ACC112 (cell line): ENCODE measurements at regions not wholly inside any gene's neighbourhood (a gene's known extent, or its start where the extent isn't known, plus 50 kb on each side); places are given as distances from the start of the nearest gene placed in this dataset.
"Not testable (repeated sequence)": the region's sequence is repeated elsewhere in the genome, so short reads cannot be mapped to it uniquely, and the experiment has no call there.

Source experiments
- H2AFZ ChIP-seq: fragments of 200-600 bp; sonication (generic); one replicate; pipeline ENCODE4 v1.6.0; 2017; ENCODE audit warnings: antibody characterized with exemption, low read length; ENCODE audit not compliant: unreplicated experiment
- H3K27ac ChIP-seq: fragments of 200-600 bp; sonication (generic); 2 replicates; pipeline ENCODE4 v1.5.1; 2014; ENCODE audit warnings: low read depth, mild to moderate bottlenecking, antibody characterized with exemption, low read length, moderate library complexity
- H3K27me3 ChIP-seq: fragments of 200-600 bp; sonication (generic); 2 replicates; pipeline ENCODE4 v1.6.1; 2014; ENCODE audit warnings: mild to moderate bottlenecking, antibody characterized with exemption, low read length, moderate library complexity, mixed read lengths; ENCODE audit not compliant: insufficient read depth
- H3K36me3 ChIP-seq: fragments of 200-600 bp; sonication (generic); 2 replicates; pipeline ENCODE4 v1.6.1; 2016; ENCODE audit warnings: mild to moderate bottlenecking, antibody characterized with exemption, low read length, moderate library complexity, mixed read lengths; ENCODE audit not compliant: insufficient read depth
- H3K4me1 ChIP-seq: fragments of 200-600 bp; sonication (generic); one replicate; pipeline ENCODE4 v1.6.1; 2016; ENCODE audit warnings: low read length, mixed read lengths; ENCODE audit not compliant: insufficient read depth, unreplicated experiment, control insufficient read depth
- H3K4me3 ChIP-seq: fragments of 200-600 bp; sonication (generic); 2 replicates; pipeline ENCODE4 v1.5.1; 2014; ENCODE audit warnings: mild to moderate bottlenecking, low read depth, low read length
- H3K79me2 ChIP-seq: fragments of 200-600 bp; sonication (generic); one replicate; pipeline ENCODE4 v1.6.0; 2016; ENCODE audit warnings: low read length; ENCODE audit not compliant: control insufficient read depth, unreplicated experiment, insufficient read depth

DNA sequence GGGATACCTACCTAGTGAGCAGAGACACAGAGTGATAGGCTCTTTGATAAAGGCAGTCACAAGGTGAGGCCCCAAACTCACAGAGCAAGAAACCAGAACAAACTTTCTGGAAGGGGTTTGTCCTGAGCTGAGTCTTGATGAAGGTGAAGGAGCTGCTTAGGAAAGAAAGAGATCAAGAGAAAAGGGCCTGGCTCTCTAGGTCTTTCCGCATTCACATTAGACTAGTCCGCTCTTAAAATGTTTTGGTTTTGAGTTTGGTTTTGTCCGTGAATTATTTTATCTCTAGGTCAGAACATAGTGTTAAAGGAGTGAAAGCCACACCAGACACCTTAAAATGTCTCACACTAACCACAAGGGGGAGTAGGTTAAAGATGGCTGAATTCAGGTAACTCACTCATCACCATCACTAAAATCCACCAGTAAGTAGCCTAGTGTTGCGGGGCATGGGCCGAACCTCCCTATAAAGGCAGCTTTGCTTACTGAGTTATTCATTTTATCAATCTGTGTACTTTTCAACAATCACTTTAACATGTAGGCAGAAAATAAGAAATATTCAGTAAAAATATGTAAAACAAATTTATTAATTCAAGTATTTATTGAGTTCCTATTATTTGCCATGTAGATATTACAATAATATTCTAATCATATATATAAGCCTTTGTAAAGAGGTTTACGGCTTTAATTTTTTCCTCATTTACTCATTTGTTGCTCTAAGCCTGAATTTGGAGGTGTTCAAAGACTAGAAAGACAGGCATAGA lies 121.5 kb upstream of the TSC22D2 start:
- Histone ChIP-seq H3K4me3 (no peak overlapping the region), H3K36me3 (no peaks in the 10 kb centered on the region), H3K4me1 (no peaks in the 10 kb centered on the region), H3K27ac (no peak overlapping the region), H2AFZ (peak overlapping the region; percentile 83), H3K79me2 (no peaks in the 10 kb centered on the region), H3K27me3 (no peaks in the 10 kb centered on the region)

DNA sequence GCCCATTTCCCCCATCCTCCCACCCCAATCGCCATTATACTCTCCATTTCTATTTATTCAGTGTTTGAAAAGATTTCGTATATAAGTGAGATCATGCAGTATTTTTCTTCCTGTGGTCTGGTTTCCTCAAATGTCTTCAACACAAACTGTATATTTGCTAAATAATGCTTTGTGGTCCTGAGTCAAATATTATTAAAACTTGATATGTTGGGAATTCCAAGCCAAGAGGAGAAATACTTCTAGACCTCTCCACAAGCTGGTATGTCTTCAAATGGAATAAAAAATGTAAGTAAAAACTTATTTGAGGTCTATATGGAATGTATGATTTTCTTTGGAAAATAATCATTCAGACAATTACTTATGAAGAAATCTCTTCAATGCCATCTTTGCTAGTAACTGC lies 122.5 kb upstream of the TSC22D2 start:
- H3K4me1 ChIP-seq: no peaks in the 10 kb centered on the region
- H3K27ac ChIP-seq: no peak overlapping the region
- H3K79me2 ChIP-seq: no peaks in the 10 kb centered on the region
- peak overlapping the region; percentile 83 for H2AFZ ChIP-seq
- H3K4me3 ChIP-seq: no peak overlapping the region
- no peaks in the 10 kb centered on the region for H3K36me3 ChIP-seq
- H3K27me3 ChIP-seq: no peaks in the 10 kb centered on the region

DNA sequence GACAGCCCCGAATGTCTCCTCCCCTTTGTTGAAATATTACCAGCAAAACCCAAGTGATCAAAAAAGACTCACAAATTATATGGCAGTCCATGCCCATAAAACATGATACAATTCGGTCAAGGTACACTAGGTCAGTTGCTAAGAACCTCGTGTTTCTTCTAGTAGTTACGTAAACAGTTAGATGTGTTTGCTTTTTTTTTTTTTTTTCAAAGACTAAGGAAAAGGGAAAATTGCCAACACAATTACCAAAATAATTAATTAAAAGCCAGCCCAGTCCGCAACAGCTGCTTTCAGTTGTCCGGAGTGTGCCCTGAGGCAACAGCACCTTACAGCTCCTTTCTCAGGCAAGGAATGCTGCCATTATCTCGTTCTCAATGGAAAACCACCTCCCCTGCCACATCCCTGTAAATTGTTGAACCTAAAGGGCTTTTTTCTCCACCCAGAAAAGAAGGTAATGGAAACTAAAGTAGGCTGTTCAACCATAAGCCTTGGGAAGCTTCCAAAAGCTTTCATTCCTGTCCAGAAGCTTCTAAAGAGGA lies 129.2 kb upstream of the TSC22D2 start:
- no peak overlapping the region for H3K4me3 ChIP-seq
- no peaks in the 10 kb centered on the region for H3K27me3 ChIP-seq
- no peak overlapping the region for H3K27ac ChIP-seq
- no peaks in the 10 kb centered on the region for H3K4me1 ChIP-seq
- H3K36me3 ChIP-seq: no peaks in the 10 kb centered on the region
- no peak overlapping the region for H2AFZ ChIP-seq
- H3K79me2 ChIP-seq: no peaks in the 10 kb centered on the region

DNA sequence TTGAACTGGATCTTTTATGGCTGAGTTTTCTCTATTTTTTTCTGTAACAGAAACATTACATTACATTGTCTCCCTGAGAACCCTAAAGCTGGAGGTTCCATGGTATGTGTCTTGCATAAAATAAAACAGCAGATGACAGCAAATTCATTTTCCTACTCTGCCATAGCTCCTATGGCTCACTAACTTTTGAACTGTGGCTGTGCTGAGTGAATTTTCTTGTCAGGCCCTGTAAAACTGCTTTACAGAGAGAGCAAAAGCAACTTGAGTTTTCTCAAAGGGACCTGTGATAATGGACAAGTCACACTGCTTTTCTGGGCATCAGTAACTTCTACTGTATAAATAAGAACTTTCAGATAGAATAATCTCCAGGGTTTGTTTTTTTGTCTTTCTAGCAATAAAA lies 129.9 kb upstream of the TSC22D2 start:
- H3K27ac ChIP-seq: no peak overlapping the region
- no peak overlapping the region for H3K4me3 ChIP-seq
- no peaks in the 10 kb centered on the region for H3K79me2 ChIP-seq
- H3K36me3 ChIP-seq: no peaks in the 10 kb centered on the region
- H2AFZ ChIP-seq: no peak overlapping the region
- no peaks in the 10 kb centered on the region for H3K4me1 ChIP-seq
- H3K27me3 ChIP-seq: no peaks in the 10 kb centered on the region

DNA sequence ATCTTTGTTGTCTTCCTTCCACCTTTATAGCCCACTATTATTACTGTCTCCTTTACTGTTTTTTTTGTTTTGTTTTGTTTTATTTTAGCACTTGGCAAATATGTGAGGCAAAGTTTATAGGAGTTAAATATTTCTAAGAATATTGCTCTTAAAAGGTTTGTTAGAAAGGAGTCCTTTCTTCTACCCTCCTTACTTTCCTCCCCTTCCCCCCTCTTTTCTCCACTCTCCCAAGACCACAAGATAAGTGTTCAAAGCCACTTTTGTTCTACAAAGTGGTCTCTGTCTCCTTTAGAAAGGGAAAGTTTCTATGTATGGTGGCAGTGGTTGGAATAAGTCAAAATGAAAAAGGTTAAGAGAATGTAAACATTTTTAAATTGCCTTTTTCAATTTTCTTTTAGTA lies 130.7 kb upstream of the TSC22D2 start:
- no peak overlapping the region for H3K4me3 ChIP-seq
- no peak overlapping the region for H2AFZ ChIP-seq
- no peak overlapping the region for H3K27ac ChIP-seq
- H3K36me3 ChIP-seq: no peaks in the 10 kb centered on the region
- no peaks in the 10 kb centered on the region for H3K79me2 ChIP-seq
- no peaks in the 10 kb centered on the region for H3K27me3 ChIP-seq
- no peaks in the 10 kb centered on the region for H3K4me1 ChIP-seq

DNA sequence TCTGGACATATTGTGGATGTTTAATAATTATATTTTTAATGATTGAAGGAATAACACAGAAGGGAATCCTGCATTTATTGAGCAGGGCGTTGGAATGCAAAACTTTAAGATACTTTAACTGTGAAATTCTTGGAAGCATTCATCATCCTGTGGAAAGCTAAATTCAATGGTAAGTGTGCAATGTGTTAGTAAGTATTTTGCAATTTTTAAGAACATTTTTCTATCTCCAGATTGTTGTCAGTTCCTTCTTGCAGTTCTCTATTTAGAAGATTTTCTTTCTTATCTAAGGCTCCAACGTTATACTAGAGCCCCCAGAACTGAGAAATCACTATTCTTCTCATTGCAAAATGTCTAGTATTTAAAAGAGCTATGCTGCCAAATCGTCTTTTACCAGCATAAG lies 132.2 kb upstream of the TSC22D2 start:
- H3K4me1 ChIP-seq: no peaks in the 10 kb centered on the region
- H3K4me3 ChIP-seq: no peak overlapping the region
- no peak overlapping the region for H3K27ac ChIP-seq
- H3K79me2 ChIP-seq: no peaks in the 10 kb centered on the region
- H2AFZ ChIP-seq: no peak overlapping the region
- no peaks in the 10 kb centered on the region for H3K36me3 ChIP-seq
- no peaks in the 10 kb centered on the region for H3K27me3 ChIP-seq

DNA sequence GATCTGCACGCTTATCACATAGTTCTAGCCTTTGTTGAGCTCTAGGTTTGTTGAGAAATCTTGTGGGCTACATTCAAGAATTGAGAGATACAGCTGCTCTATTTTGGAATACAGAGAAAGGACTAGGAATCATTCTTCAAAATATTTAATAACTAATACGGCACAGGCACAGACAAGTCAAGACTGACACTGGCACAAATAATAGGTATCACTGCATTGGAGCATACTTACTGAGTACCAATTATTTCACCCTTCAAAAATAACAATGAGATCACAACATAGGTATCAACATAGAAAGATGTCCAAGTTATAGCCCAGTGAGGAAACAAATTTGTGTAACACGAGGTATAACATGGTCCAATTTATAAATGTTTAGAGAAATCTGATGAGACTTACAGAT lies 133.7 kb upstream of the TSC22D2 start:
- Histone ChIP-seq H3K27ac (no peak overlapping the region), H3K4me3 (no peak overlapping the region), H3K27me3 (no peaks in the 10 kb centered on the region), H3K79me2 (no peaks in the 10 kb centered on the region), H3K36me3 (no peaks in the 10 kb centered on the region), H2AFZ (no peak overlapping the region), H3K4me1 (no peaks in the 10 kb centered on the region)

DNA sequence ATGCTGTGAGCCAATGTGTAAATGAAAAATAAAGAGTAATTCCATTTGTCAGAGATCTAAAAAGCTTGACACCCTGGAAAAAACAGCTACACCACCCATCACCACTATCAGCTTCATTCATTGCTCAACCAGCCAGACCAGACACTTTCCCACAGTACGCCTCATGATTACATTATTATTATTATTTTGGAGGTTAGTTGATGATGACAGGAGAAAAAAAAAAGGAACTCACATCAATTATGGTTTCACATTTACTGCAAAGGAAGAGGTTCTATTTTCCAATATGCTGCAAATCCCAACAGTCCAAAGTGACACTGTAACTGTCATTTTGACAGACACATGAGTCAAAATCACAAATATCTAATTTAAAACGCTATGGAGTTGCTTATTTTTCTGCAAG lies 134.7 kb upstream of the TSC22D2 start:
- H3K36me3 ChIP-seq: no peaks in the 10 kb centered on the region
- no peaks in the 10 kb centered on the region for H3K27me3 ChIP-seq
- H3K79me2 ChIP-seq: no peaks in the 10 kb centered on the region
- H3K4me1 ChIP-seq: no peaks in the 10 kb centered on the region
- H2AFZ ChIP-seq: no peak overlapping the region
- H3K27ac ChIP-seq: no peak overlapping the region
- no peak overlapping the region for H3K4me3 ChIP-seq

DNA sequence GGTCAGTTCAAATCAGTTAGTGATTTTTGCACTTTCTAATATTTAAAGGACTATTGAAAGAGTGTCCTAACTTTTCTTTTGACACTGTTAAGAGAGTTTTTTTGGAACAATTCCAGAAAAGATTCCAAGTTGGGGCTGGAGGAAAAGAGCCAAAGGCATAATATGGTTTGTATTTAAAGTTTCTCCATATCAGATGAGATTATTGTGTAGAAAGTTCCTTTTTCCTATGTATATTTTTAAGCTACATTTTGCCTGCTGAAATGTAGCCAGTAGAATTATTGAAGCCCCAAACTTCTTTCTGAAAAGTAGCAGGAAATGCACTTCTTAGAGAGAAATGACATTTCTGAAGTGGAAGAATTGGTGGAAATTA lies 136.5 kb upstream of the TSC22D2 start:
- no peak overlapping the region for H3K27ac ChIP-seq
- no peaks in the 10 kb centered on the region for H3K79me2 ChIP-seq
- no peaks in the 10 kb centered on the region for H3K27me3 ChIP-seq
- no peak overlapping the region for H3K4me3 ChIP-seq
- H2AFZ ChIP-seq: no peak overlapping the region
- no peaks in the 10 kb centered on the region for H3K36me3 ChIP-seq
- no peaks in the 10 kb centered on the region for H3K4me1 ChIP-seq

DNA sequence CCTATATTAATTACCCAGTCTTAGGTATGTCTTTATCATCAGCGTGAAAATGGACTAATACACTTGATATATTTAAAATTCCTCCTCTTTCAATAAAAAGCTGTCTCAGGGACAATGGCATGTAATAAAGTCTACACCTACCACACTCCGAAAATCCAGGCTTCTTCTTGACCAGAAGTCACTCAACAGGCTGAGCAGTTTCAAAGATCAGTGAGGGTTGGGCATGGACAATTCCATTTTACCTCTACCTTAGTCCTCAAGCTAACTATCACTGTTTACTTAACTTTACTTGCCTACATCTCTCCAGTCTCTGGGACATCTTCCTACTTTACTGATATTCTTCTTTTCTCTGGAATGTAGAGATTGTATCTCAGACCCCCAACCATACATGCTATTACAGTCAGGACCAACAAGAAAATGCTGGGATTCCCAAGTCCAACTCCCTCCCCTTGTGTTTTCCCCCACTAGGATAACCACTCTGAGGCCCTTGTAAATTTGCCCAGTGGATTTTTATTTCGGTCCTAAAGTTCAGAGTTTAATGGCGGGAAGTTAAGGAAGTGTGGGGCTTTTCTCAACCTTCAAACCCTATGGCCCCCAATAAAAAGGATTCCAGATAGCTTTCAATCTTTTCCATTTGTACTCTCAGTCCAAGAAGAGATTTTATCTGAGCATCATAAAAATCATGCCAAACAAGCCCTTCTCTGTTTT lies 137.1 kb upstream of the TSC22D2 start:
- Histone ChIP-seq H2AFZ (no peak overlapping the region), H3K4me1 (no peaks in the 10 kb centered on the region), H3K27ac (no peak overlapping the region), H3K79me2 (no peaks in the 10 kb centered on the region), H3K36me3 (no peaks in the 10 kb centered on the region), H3K4me3 (no peak overlapping the region), H3K27me3 (no peaks in the 10 kb centered on the region)

DNA sequence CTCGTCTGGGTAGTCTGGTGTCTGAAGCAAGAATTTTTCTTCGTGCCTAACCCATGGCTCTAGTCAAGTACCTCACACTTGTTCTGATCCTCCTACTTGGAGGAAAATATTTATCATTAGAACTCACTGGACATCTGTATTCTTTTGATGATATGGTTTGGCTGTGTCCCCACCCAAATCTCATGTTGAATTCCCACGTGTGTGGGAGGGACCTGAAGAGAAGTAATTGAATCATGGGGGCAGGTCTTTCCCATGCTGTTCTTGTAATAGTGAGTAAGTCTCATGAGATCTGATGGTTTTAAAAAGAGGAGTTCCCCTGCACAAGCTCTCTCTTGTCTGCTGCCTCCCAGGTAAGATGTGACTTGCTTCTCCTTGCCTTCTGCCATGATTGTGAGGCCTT lies 137.7 kb upstream of the TSC22D2 start:
- H3K36me3 ChIP-seq, H3K27ac ChIP-seq, H3K4me3 ChIP-seq, H2AFZ ChIP-seq, H3K79me2 ChIP-seq, H3K27me3 ChIP-seq, H3K4me1 ChIP-seq: not testable (repeated sequence)
